NCI-H187 treated with DMSO at 0.1 percent for 48 hours (cell line): ENCODE measurements at regions not wholly inside any gene's neighbourhood (a gene's known extent, or its start where the extent isn't known, plus 50 kb on each side); places are given as distances from the start of the nearest gene placed in this dataset.

Source experiments
- DNase-seq: peaks from one replicate; lab custom pipeline; 2025; lab: John Stamatoyannopoulos, UW

DNA sequence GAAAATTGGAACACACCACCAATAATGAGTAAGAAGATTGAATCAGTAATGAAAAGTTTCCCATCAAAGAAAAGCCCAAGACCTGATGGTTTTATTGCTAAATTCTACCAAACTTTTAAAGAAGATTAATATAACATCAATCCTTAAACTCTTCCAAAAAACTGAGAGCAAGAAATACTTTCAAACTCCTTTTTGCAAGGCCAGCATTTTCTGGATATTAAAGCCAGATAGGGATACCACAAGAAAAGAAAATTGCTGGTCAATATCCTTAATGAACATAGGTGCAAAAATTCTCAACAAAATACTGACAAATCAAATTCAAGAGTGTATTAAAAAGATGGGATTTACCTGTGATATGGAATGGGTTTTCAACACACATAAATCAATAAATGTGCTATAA, 484.6 kb downstream of the ANKRD50 start:
- DNase-seq = no peak

DNA sequence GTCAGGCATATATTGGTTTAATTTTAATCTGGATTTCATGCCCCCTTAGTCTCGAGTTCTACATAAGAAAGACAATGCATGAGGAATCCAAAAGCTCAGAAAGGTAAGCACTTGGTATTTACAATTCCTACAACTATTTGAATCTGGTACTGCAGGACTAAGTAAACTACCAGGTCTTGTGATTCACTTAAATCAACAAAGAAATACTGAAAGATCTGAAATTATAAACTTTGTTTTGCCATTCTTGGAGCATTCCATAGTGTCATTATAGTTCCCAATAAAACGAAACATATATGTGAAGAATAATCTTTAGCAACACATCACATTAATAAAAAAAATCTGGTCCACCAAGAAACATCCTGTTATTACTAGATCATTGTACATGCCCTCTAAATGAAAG, 482.3 kb downstream of the ANKRD50 start:
- no peak for DNase-seq

DNA sequence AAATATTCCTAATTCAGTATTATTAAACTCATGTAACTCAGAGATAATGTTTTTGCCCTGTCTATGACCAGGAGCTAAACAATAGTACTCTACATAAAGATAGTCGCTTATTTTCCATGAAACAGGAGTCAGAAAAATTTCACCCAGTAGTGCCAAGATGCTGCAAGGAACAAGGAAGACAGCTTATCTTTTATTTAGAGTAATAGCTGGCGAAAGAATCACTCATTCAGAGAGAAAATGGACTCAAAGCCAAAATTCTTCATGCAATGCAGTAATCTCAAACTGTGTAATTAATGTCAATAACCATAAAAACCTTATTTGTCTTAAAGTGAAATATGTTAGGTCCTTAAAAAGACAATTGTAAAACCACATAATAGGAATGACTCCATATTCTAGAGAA, 477.8 kb downstream of the ANKRD50 start:
- DNase-seq = no peak

DNA sequence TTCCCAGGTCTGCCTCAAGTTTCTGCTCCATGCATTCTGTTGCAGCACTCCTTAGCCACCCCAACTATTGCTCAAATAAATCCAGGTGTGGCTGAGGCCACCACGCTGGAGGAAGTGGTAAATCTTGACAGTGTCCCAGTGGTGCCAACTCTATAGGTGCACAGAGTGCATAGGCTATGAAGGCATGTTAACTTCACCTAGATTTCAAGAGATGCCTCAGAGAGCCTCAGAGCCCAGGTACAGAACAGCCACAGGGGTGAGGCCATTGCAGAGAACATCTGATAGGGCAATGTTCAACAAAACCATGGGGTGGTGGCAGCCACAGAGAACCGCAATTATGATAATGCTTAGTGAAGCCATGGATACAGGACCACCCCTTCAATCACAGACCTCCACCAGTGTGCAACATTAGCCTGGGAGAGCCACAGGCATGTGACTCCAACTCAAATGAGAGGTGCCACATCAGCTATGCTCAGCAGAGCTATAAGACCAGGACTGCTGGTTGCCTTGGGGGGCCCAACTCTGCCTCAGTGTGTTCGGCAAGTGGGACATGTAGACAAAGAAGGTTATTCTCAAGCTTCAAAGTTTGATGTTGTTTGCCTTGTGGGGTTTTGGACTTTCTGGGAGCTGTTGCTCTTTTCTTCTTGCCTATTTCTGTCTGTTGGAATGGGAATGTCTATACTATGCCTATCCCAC, 468.7 kb downstream of the ANKRD50 start:
- no peak for DNase-seq

DNA sequence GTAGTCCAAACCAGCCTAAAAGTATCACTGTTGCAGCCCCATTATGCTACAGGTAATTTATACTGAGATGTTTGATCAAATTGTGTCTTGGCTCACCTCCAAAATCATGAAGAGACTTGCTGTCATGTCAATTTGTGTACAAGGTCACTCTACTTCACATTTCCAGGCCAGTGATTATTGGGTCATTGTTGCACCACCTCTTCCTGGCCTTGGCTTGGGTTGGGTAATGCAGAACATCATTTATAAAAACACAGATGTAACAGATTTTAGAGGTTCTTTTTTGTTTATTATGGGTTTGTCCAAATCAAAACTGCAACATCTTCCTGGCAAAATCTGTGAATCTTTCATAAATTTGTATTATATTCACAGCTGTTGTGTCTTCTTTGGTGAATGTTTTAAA, 459.5 kb downstream of the ANKRD50 start:
- no peak for DNase-seq

DNA sequence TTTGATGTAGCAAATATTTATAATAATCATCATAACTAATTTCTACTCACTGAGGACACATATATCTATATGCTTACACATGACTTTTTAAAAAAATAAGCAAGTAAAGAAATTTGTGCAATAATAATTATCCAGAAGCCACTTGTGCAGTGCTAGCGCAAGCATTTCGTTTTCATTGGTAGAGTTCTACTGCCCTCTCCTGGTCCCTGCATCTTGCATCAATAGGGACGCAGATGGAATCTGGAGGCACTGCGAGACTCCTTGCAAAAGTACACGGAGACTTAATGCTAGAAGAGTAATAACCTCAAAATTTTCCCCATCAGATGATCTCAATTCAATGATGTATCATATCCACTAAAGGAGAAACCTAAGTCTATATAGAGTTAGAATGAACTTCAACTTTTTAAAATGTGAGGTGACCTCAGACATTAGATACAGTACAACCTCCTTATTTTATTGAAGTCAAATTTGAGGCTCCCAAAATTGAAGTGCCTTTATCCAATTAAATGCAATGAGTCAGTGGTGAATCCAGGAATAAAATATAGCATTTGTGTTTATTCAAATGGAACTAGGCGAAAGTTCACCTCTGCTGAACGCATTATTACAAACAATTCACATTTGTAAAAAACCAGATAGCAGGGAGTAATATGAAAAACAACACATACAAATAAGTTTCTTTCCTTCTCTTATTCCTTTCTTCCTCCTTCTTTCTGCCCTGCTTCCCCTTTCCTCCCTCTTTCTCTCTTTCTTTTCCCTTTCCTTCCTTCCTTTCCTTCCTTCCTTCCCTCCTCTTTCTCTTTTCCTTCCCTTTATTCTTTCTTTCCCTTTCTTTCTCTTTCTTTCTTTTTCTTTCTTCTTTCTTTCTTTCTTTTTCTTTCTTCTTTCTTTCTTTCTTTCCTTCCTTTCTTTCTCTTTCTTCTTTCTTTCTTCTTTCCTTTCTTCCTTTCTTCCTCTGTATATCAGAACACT, 450.0 kb downstream of the ANKRD50 start:
- no peak for DNase-seq

DNA sequence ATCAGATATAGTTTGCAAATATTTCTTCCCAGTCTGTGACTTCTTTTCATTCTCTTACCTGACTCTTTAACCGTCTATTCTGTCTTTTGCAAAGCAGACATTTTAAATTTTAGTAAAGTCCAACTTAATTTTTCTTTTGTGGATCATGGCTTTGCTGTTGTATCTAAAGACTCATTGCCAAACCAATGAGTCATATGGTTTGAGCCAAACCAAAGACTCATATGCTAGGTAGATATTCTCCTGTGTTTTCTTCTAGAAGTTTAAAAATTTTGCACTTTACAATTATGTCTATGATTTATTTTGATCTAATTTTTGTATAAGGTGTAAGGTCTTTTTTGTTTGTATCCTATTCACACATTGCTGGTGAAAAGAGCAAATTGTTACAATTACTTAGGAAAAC, 446.8 kb downstream of the ANKRD50 start:
- DNase-seq = no peak

DNA sequence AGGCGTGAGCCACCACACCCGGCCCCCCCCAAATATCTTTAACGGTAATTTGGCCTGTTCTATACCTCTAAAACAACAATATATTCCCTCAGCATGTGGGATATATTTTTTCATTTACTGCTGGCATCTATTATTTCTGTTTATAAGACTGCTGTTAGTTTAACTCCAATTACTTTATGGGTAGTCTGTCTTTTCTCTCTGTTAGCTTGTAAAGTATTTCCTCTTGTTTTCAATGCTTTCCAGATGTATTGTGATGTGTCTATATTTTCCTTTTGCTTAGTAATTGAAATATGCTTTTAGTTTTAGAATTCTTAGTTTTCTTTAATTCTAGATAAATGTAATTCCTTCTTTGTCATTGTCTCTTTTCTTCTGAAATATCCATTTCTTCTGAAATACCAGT, 445.8 kb downstream of the ANKRD50 start:
- DNase-seq = no peak

DNA sequence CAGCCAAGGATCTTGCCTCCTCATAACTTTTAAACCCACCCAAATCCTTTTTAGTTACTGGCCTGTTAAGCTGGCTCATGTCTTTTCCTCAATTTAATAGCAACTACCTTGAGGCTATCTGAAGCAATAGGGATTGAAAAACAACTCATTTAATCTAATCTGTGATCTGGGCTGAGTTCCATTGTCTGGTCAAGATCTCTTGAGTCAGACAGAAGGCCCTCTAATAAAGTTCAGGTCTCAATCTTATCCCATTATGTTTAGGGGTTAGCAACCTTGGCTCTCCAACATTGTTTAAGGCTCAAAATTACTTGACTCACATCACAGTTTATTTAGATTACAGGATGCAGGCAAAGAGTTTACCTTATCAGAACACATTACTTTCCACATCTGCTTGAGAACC, 436.1 kb downstream of the ANKRD50 start:
- DNase-seq = no peak

DNA sequence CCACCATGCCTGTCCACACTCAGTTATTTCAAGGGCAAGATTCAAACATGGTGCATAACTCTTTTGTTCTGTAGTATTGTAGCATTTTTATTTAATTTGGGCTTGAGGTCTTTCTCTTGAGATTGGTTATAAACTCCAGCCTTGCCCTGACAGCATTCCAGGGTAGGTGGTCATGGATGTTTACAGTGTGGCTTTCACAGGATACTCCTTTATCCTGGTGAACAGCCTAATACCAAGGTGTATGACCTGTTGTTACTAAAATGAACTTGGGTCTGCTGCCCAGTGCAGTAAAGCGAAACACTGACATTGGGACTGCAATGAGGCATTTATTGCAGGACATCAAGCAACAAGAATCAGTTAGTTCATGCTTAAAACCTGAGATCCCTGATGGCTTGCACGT, 434.8 kb downstream of the ANKRD50 start:
- DNase-seq = no peak

DNA sequence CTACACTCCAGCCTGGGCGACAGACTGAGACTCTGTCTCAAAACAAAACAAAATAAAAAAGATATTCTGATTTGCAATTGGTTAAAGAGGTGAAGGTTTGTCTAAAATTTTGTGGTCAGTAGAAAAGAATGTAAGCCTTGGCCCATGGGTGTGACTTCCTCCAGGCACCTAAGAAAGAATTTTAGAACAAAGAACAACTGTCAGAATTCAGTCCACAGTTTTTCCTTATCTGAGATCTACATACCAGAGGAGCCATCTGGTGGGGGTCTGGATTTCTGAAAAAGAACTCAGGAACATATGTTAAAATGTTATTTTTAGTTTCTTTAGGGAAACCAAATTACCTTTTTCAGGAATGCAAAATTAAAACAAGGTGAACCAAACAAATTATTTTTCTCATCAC, 434.1 kb downstream of the ANKRD50 start:
- DNase-seq = no peak

DNA sequence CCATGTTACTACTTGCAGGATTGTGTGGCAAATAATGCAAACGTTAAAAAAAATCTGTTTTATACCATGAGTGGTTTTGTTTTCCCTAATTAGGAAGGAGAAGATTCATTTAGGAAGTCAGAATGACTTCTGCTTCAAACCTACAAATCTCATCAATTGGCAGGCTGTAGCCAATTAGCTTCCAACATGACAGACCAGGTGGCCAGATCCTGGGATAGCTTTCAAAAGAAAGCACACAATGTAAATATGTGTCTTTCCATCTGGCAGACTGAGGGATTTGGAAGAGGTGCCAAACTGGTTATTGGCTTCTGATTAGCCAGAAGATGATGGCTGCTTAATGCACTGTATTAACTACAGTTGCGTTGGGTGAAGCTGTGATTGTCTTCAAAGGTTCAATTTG, 432.8 kb downstream of the ANKRD50 start:
- DNase-seq = no peak

DNA sequence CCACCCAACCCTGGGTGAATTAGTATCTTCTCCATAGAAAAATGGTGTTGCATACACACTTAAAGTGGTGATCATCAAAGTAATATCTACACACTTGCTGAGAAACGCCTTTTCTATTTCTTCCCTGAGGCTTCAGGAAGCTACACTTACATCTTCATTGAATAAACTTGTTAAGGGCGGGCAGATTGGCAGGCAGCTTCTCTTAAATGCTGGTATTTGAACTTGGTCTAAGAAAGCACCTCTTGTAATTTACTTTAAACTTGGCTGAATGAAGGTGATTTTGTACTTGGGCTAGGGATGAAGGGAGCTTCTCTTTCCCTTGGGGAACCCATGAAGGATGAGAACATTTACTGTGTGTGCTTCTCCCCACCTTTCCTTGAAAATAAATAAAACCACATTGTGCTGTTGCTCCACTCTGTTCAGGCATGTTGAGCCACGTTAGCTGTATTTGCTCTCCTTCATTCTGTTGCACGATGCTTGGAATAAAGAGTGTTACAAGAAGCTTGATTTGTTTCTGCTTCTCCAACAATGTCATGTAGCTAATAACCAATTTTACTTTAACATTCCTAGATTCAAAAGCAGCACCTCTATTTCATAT, 430.1 kb downstream of the ANKRD50 start:
- no peak for DNase-seq

DNA sequence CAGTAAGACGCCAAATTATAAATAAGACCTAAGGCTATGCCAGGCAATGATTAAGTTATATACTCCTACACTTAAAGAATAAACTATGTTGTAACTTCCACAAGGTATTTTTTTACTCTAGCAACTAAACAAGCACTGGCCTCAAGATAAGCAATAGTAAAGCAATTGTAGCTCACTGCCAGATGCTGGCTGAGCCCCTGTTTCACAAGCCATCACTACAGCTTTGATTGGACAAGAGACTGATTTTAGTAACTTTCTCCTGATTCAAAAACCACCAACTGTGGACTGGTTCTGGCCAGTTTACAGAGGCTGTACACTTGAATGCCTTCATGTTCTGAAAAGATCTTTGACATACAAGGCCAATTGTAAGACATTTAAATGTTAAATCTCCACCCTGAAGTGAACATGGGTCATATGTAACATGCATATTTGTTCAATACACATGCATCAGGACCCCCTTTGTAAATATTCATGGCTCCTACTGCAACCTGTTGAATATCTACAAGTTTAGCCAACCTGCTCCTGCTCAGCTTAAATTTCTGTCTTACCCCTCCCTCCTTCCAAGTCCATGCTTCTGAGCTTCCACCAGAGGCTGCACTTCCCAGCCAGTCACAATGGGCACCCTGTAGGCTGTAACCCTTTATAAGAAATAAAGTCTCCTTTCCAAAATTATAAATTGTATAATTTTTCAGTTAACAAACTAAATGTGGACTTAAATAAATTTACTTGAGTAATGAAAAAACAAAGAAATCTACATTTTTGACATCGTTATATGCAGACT, 423.6 kb downstream of the ANKRD50 start:
- no peak for DNase-seq

DNA sequence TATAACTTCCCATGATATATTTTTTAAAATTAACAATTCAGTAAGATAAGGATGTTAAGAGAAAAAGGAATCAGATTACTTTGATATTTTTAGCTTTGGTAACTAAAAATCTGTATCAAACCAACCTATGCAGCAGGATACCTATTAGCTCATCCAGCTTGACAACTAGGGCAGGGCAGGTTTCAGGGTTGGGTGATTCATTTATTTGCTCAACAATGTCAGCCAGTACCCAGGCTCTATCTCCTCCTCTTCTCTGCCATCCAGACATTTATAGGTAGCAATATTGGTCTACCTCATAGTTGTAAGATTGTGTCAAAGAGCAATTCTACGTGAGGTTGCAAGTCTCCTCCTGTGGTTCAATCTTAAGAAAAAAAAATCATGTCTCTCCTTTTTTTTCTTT, 421.9 kb downstream of the ANKRD50 start:
- no peak for DNase-seq

DNA sequence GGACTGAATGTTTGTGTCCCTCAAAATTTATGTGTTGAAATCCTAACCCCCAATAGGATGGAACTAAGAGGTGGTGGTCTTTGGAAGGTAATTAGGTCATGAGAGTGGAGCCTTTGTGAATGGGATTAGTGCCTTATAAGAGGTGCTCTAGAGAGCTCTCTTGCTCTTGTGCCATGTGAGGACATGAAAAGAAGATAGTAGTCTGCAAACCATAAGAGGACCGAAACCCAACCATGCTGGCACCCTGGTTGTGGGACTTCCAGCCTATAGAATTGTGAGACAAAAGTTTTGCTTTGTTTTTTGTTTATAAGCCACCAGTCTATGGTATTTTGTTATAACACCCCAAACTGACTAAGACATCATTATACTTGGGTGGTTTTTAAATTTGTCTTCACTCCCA, 417.1 kb downstream of the ANKRD50 start:
- no peak for DNase-seq

DNA sequence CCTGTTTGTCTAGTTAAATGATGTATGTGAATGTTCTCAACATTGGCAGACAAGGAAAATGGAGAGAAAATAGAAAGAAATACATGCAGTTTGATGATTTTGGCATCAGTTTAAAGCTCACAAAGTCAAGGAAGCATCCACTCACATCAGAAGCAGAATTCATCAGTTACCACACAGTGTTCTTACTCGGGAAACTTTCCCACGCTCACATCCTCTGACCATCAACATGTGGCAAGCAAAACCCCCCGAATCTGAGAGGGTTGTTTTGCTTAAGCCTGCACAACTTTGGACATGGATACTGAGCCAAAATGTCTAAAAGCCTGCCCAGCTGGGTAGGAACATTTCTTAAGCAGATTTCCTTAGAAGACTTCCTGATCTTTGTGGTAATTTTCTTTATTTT, 407.6 kb downstream of the ANKRD50 start:
- no peak for DNase-seq

DNA sequence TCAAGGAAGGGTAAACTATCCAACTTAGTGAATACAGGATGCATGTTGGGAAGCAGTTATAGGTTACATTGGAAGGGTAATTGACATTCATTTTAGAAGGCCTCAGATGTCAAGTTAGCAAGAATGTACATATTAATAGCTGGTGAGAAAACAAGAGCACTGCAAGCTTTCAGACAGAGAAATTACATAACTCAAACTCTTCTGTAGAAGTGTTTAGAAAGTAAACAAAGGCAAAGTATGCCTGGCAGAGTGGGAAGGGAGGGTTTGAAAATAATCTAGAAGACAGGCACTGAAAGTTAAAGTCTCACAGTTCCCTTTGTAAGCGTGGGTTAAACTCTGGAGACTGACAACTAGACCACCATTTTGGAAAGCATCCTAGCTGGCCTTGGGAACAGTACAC, 406.2 kb downstream of the ANKRD50 start:
- DNase-seq = no peak

DNA sequence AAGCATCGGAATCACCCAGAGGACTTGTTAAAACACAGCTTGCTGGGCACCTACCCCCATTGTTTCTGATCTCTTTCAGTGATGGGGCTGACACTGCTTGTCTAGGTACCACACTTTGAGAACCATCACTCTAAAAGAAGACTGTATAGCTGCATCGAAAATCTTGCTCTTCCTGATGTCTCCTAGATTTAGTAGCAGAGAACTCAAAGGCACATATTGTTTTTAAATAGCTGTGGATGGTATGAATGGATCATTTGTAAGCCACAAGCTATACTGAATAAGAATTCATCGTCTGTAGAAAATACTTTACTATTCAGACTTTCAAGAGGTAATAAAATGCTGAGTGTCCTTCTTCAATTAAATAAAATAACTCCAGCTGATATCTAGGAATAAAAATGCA, 405.4 kb downstream of the ANKRD50 start:
- no peak for DNase-seq

DNA sequence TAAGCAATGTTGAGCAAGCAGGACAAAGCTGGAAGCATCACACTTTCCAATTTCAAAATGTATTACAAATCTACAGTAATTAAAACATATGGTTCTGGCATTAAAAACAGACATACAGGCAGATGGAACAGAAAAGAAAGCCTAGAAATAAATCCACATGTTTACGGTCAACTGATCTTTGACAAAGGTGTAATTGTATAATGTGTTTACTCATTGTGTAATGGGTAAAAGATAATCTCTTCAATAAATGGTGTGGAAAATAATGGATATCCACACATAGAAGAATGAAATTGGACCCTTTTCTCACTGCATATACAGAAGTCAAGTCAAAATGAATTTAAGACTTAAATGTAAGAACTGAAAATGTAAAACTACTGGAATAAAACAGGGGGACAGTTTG, 394.2 kb downstream of the ANKRD50 start:
- no peak for DNase-seq

DNA sequence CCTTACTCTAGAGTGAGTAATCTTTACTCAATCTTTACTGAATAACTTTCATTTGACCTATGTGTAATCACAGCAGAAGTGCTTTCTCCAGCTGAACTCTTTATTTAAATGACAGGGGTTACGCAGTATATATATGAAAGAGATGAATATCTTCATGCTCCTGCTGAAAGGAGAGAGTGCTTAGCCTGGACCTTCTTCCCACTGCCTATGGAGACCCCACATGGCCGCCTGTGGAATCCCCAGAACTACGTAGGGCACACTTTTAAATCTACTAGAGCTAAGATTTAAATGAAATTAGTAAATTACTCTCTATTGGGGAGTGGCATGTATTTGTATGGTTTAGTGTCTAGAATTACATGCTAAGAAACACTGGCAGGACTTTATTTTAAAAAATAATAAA, 391.2 kb downstream of the ANKRD50 start:
- no peak for DNase-seq
